GM12878 (cell line): ENCODE measurements at regions not wholly inside any gene's neighbourhood (a gene's known extent, or its start where the extent isn't known, plus 50 kb on each side); places are given as distances from the start of the nearest gene placed in this dataset.

Source experiments
- EZH2 ChIP-seq: IDR thresholded peaks from 2 replicates; pipeline ENCODE4 v1.6.1; 2012; ENCODE audit warnings: low read depth, mild to moderate bottlenecking, control low read depth, inconsistent platforms, low read length, borderline replicate concordance; ENCODE audit not compliant: control insufficient read depth
- JUND ChIP-seq: IDR thresholded peaks from 2 replicates; pipeline ENCODE4 v1.6.1; 2012; ENCODE audit warnings: low read depth, mild to moderate bottlenecking, low read length, improper control_type of control experiment, moderate library complexity
- SRF ChIP-seq, 2 experiments: IDR thresholded peaks; 2 replicates each; pipeline ENCODE4 v1.6.1; 2011; ENCODE audit warnings: low read depth in 2 of 2, low read length in 2 of 2, mild to moderate bottlenecking in 1 of 2, moderate library complexity in 1 of 2

DNA sequence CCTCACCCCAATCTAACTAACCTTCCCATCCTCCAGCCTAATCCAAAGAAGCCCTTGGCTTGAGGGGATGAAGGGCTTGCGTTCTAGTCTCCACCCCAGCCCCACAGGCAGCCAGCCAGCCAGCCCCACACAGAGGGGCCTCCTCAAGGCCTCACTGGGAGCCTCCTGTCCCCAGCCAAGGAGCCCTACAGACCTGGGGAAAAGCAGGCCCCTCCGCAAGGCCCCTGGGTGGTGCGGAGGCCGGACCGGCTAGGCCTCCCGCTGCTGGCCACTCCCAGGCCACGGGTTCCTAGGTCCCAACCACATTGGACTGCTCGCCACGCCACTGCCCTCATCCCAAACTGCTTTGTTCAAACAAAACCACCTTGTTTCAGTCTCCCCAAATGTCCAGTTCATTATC is 78.0 kb downstream of the ZIC5 start:
- no peak for TF ChIP-seq EZH2
- TF ChIP-seq JUND, result no peak
- TF ChIP-seq SRF (IDR thresholded peaks at IDR 0.05; ENCODE audit: low read depth in 2 of 2, low read length in 2 of 2), result no peak
